KMS-11 (cell line): ENCODE measurements at regions not wholly inside any gene's neighbourhood (a gene's known extent, or its start where the extent isn't known, plus 50 kb on each side); places are given as distances from the start of the nearest gene placed in this dataset.
"Not testable (repeated sequence)": the region's sequence is repeated elsewhere in the genome, so short reads cannot be mapped to it uniquely, and the experiment has no call there.

Experiments used
- H2AFZ ChIP-seq: fragments of 200-600 bp; sonication (generic); 2 replicates; pipeline ENCODE4 v1.6.1; 2016; ENCODE audit warnings: antibody characterized with exemption, mixed run types, low read depth
- H3K27ac ChIP-seq: fragments of 200-600 bp; sonication (generic); 2 replicates; pipeline ENCODE4 v1.6.1; 2016; ENCODE audit warnings: mild to moderate bottlenecking, mixed run types
- H3K27me3 ChIP-seq: fragments of 200-600 bp; sonication (generic); 2 replicates; pipeline ENCODE4 v1.6.1; 2017; ENCODE audit warnings: mild to moderate bottlenecking, low read depth, mixed run types, moderate library complexity; ENCODE audit not compliant: insufficient read depth
- H3K36me3 ChIP-seq: fragments of 200-600 bp; sonication (generic); 2 replicates; pipeline ENCODE4 v1.6.1; 2017; ENCODE audit warnings: mild to moderate bottlenecking, mixed run types; ENCODE audit not compliant: insufficient read depth
- H3K4me1 ChIP-seq: fragments of 200-600 bp; sonication (generic); 2 replicates; pipeline ENCODE4 v1.6.1; 2016; ENCODE audit warnings: mild to moderate bottlenecking, low read depth, mixed run types; ENCODE audit not compliant: poor library complexity, severe bottlenecking
- H3K4me2 ChIP-seq: fragments of 200-600 bp; sonication (generic); 2 replicates; pipeline ENCODE4 v1.7.0; 2016; ENCODE audit warnings: mild to moderate bottlenecking, mixed run types
- H3K4me3 ChIP-seq: fragments of 200-600 bp; sonication (generic); IDR thresholded peaks from 2 replicates; pipeline ENCODE4 v1.6.1; 2017; ENCODE audit warnings: low read depth, low read length, mixed read lengths; ENCODE audit not compliant: insufficient read depth
- H3K79me2 ChIP-seq: fragments of 200-600 bp; sonication (generic); 2 replicates; pipeline ENCODE4 v1.6.1; 2016; ENCODE audit warnings: low read depth, mixed run types; ENCODE audit not compliant: insufficient read depth
- H3K9ac ChIP-seq: fragments of 200-600 bp; sonication (generic); 2 replicates; pipeline ENCODE4 v1.6.1; 2016; ENCODE audit warnings: mild to moderate bottlenecking, mixed run types
- H4K20me1 ChIP-seq: fragments of 200-600 bp; sonication (generic); 2 replicates; pipeline ENCODE4 v1.6.1; 2016; ENCODE audit warnings: mild to moderate bottlenecking, mixed run types; ENCODE audit not compliant: insufficient read depth
- TF ChIP-seq, protein P1 (sequence below): fragments of 200-600 bp; sonication (generic); conservative IDR thresholded peaks from 2 replicates; pipeline ENCODE4 v1.6.1; 2017; ENCODE audit warnings: low read depth, mild to moderate bottlenecking, antibody characterized with exemption, low read length, moderate library complexity, mixed read lengths

DNA sequence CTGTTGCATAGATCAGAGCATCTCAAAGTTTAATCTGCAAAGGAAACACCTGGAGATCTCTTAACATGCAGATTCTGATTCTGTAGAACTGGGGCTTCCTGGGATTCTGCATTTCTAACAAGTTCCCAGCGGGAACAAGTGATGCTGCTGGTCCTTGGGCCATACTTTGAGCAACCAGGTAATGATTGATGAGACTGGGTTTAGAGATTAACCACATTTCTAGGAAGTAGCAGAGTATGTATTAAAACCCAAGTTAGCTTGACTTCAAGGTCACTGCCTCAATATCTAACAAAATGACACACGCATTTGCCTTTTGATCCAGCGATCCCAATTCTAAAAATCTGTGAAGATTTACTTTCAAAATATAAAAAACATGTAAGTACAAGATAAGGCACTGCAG, 83.0 kb upstream of the DTNBP1 start:
- Histone ChIP-seq H2AFZ (no peak overlapping the region), H3K36me3 (no peaks in the 10 kb centered on the region), H3K27ac (no peak overlapping the region), H3K4me2 (no peak overlapping the region), H4K20me1 (no peaks in the 10 kb centered on the region), H3K79me2 (no peaks in the 10 kb centered on the region), H3K27me3 (no peaks in the 10 kb centered on the region), H3K4me1 (no peaks in the 10 kb centered on the region), H3K4me3 (no peak overlapping the region), H3K9ac (no peak overlapping the region)
- TF ChIP-seq, protein P1, sequence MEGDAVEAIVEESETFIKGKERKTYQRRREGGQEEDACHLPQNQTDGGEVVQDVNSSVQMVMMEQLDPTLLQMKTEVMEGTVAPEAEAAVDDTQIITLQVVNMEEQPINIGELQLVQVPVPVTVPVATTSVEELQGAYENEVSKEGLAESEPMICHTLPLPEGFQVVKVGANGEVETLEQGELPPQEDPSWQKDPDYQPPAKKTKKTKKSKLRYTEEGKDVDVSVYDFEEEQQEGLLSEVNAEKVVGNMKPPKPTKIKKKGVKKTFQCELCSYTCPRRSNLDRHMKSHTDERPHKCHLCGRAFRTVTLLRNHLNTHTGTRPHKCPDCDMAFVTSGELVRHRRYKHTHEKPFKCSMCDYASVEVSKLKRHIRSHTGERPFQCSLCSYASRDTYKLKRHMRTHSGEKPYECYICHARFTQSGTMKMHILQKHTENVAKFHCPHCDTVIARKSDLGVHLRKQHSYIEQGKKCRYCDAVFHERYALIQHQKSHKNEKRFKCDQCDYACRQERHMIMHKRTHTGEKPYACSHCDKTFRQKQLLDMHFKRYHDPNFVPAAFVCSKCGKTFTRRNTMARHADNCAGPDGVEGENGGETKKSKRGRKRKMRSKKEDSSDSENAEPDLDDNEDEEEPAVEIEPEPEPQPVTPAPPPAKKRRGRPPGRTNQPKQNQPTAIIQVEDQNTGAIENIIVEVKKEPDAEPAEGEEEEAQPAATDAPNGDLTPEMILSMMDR: no peak

DNA sequence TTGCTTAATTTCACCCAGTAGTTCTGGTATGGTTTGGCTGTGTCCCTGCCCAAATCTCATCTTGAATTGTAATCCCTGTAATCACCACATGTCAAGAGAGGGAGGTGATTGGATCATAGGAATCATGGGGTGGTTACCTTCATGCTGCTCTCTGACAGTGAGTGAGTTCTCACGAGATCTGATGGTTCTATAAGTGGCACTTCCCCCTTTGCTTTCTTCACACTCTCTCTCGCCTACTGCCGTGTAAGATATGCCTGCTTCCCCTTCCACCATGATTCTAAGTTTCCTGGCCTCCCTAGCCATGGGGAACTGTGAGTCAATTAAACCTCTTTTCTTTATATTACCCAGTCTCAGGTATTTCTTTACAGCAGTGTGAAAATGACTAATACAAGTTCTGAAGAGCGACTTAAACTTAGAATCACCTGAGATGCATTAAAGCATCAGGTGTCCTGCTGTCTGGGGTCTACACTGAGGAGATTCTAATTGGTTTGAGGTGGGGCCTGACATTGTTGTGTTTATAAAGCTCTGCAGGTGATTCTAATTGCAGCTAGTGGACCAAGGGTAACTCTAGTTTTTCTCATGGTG, 82.1 kb upstream of the DTNBP1 start:
- no peak overlapping the region for H3K9ac ChIP-seq

DNA sequence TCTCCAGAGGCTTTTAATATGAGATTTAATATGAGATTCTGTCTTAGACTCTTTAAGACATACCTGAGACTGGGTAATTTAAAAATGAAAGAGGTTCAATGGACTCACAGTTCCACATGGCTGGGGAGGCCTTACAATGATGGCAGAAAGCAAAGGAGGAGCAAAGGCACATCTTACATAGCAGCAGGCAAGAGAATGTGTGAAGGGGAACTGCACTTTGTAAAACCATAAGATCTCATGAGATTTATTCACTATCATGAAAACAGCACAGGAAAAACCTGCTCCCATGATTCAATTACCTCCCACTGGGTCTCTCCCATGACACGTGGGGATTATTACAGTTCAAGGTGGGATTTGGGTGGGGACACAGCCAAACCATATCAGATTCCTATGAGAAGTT, 79.2 kb upstream of the DTNBP1 start:
- not testable (repeated sequence) for H3K36me3 ChIP-seq, H3K27ac ChIP-seq, H4K20me1 ChIP-seq, H3K4me2 ChIP-seq, H2AFZ ChIP-seq, H3K4me1 ChIP-seq, H3K4me3 ChIP-seq, H3K9ac ChIP-seq, H3K79me2 ChIP-seq, H3K27me3 ChIP-seq

More for the DNA sequence above, 82.1 kb upstream of the DTNBP1 start:
- TF ChIP-seq, protein P1: no peak
- no peak overlapping the region for H3K4me2 ChIP-seq
- no peak overlapping the region for H3K4me3 ChIP-seq
- no peaks in the 10 kb centered on the region for H3K79me2 ChIP-seq
- H3K4me1 ChIP-seq: no peaks in the 10 kb centered on the region
- H3K36me3 ChIP-seq: no peaks in the 10 kb centered on the region
- H2AFZ ChIP-seq: no peak overlapping the region
- no peak overlapping the region for H3K27ac ChIP-seq
- H4K20me1 ChIP-seq: no peaks in the 10 kb centered on the region
- no peaks in the 10 kb centered on the region for H3K27me3 ChIP-seq

DNA sequence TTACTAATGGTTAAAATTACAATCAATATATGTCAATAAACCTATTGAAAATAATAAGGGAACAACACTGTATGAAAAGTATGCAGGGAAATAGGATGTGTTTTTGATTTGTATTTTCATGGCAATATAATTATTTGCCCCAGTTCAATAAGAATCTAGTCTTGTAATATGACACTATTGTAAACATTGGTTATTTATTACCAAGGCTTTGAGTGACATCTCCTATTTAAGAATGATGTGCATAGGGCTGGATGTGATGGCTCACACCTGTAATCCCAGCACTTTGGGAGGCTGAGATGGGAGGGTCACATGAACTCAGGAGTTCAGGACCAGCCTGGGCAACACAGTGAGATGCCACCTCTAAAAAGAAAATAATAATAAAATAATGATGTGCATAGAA, 78.6 kb upstream of the DTNBP1 start:
- no peak overlapping the region for H3K27ac ChIP-seq
- no peaks in the 10 kb centered on the region for H3K36me3 ChIP-seq
- TF ChIP-seq, protein P1: no peak
- H2AFZ ChIP-seq: no peak overlapping the region
- no peak overlapping the region for H3K4me3 ChIP-seq
- H3K4me1 ChIP-seq: no peaks in the 10 kb centered on the region
- no peak overlapping the region for H3K9ac ChIP-seq
- no peaks in the 10 kb centered on the region for H4K20me1 ChIP-seq
- H3K27me3 ChIP-seq: no peaks in the 10 kb centered on the region
- H3K4me2 ChIP-seq: no peak overlapping the region
- H3K79me2 ChIP-seq: no peaks in the 10 kb centered on the region

DNA sequence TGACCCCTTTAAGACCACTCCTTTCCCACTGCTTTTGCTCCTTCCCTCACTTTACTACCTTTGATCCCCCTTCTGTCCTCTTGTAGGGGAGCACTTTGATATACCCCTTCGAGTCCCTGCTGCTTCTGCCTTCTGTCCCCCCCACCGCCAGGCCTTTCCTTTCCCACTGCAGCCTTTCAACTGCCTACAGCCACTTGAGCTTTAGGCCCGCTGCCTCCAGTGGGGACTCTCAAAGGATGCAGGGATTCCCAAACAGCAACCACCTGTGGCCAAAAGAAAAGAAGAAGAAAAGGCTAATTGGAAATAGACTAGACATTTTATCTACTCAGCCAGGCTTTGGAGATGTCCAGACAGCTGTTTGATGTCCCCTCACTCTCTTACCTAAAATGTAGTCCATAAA, 77.0 kb upstream of the DTNBP1 start:
- no peaks in the 10 kb centered on the region for H3K79me2 ChIP-seq
- H2AFZ ChIP-seq: no peak overlapping the region
- no peak overlapping the region for H3K4me3 ChIP-seq
- TF ChIP-seq, protein P1: no peak
- H3K36me3 ChIP-seq: no peaks in the 10 kb centered on the region
- no peaks in the 10 kb centered on the region for H3K27me3 ChIP-seq
- H4K20me1 ChIP-seq: no peaks in the 10 kb centered on the region
- H3K4me1 ChIP-seq: no peaks in the 10 kb centered on the region
- H3K4me2 ChIP-seq: no peak overlapping the region
- no peak overlapping the region for H3K27ac ChIP-seq
- H3K9ac ChIP-seq: no peak overlapping the region
